Fibroblast of pulmonary artery (primary cell): ENCODE measurements at regions not wholly inside any gene's neighbourhood (a gene's known extent, or its start where the extent isn't known, plus 50 kb on each side); places are given as distances from the start of the nearest gene placed in this dataset.
"Not testable (repeated sequence)": the region's sequence is repeated elsewhere in the genome, so short reads cannot be mapped to it uniquely, and the experiment has no call there.

Experiments used
- DNase-seq: peaks from one replicate; pipeline ENCODE4 v3.0.0-alpha.2; 2010; ENCODE audit warnings: low read depth
- H3K4me3 ChIP-seq: replicated peaks from 2 replicates; pipeline ENCODE4 v1.5.1; 2011; ENCODE audit warnings: low read depth, mild to moderate bottlenecking, control low read depth, low read length, moderate library complexity
- CTCF ChIP-seq: IDR thresholded peaks from 2 replicates; pipeline ENCODE4 v1.5.1; 2011; ENCODE audit warnings: mild to moderate bottlenecking, control low read depth, low read length, inconsistent platforms; ENCODE audit errors: missing control alignments

- no peak overlapping the region for H3K4me3 ChIP-seq
- no peak for TF ChIP-seq CTCF
- DNase-seq, result no peak
These were observed 1098.6 kb downstream of the TAF11L14 start for GRCh38 chr5:18732556-18733479.

- no peak for DNase-seq
- no peak for TF ChIP-seq CTCF
- no peak overlapping the region for H3K4me3 ChIP-seq
These were observed 1101.8 kb downstream of the TAF11L14 start for GRCh38 chr5:18736051-18736398.

GRCh38 chr5:18736736-18737135, 1102.5 kb downstream of the TAF11L14 start:
- DNase-seq, H3K4me3 ChIP-seq: not testable (repeated sequence)

- no peak for DNase-seq
- TF ChIP-seq CTCF, result no peak
- no peak overlapping the region for H3K4me3 ChIP-seq
These were observed 1106.0 kb downstream of the TAF11L14 start for GRCh38 chr5:18740301-18740700.

GRCh38 chr5:18742830-18743229, 1108.6 kb downstream of the TAF11L14 start:
- no peak for TF ChIP-seq CTCF
- DNase-seq, result no peak
- H3K4me3 ChIP-seq, result no peak overlapping the region

GRCh38 chr5:18744441-18744840, 1110.2 kb downstream of the TAF11L14 start:
- no peak overlapping the region for H3K4me3 ChIP-seq
- no peak for TF ChIP-seq CTCF
- no peak for DNase-seq

GRCh38 chr5:18745042-18745987, 1111.1 kb downstream of the TAF11L14 start:
- TF ChIP-seq CTCF, result no peak
- no peak overlapping the region for H3K4me3 ChIP-seq
- no peak for DNase-seq
